ENCODE measurements at regions not wholly inside any gene's neighbourhood (a gene's known extent, or its start where the extent isn't known, plus 50 kb on each side); places are given as distances from the start of the nearest gene placed in this dataset.
A peak's percentile ranks its signal among the peaks of the same experiment; 100 is the strongest.

DNA sequence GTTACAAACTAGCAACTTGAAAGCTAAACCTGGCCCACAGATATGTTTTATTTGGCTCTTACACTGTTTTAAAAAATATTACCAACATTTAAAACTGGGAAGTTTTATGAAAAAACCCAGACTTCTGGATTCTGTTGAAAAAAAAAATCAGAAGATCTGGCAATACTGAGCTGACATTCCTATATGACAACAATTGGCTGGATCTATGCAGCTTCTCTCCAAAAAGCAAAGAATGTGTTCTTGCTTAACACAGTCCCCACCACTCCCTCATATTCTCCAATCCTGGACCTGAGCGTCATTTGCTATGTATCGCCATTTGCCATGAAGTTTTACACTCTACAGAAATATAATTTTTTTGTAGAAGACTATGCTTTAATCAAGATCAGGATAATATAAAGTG lies 859.6 kb downstream of the LTN1 start:
- intact Hi-C loops (cut with DNase I; ENCODE audit: low total_unique reads) = no loop called here
- TF ChIP-seq POLR2A (IDR thresholded peaks at IDR 0.05) = no peak
- TF ChIP-seq, protein P1, sequence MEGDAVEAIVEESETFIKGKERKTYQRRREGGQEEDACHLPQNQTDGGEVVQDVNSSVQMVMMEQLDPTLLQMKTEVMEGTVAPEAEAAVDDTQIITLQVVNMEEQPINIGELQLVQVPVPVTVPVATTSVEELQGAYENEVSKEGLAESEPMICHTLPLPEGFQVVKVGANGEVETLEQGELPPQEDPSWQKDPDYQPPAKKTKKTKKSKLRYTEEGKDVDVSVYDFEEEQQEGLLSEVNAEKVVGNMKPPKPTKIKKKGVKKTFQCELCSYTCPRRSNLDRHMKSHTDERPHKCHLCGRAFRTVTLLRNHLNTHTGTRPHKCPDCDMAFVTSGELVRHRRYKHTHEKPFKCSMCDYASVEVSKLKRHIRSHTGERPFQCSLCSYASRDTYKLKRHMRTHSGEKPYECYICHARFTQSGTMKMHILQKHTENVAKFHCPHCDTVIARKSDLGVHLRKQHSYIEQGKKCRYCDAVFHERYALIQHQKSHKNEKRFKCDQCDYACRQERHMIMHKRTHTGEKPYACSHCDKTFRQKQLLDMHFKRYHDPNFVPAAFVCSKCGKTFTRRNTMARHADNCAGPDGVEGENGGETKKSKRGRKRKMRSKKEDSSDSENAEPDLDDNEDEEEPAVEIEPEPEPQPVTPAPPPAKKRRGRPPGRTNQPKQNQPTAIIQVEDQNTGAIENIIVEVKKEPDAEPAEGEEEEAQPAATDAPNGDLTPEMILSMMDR (IDR thresholded peaks at IDR 0.05) = no peak
- Histone ChIP-seq H3K36me3 (no peaks in the 10 kb centered on the region), H3K27ac (no peak overlapping the region), H3K9me3 (peaks cover 0 to 5% of the 10 kb centered on the region in 2 donors), H3K4me1 (no peaks in the 10 kb centered on the region), H3K27me3 (no peaks in the 10 kb centered on the region), H3K4me3 (no peak overlapping the region)
- DNase-seq = no peak

DNA sequence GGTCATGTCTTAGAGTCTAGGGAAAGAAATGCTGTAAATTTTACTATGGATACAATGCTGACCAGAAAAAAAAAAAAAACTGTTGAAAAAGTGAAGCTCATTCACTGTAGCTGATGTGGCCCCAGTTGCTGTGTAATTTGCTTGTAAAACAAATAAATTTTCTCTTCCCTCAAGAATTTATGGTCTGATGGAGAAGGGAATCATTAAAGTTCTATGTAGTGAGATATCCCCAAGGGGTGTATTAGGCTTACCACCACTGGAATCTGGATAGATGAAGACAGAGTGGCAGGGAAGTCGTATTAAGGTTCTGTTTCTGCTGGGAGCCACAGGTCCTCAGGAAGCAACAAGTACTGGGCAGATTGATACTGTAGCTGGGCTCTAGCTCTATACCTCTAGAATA lies 860.0 kb downstream of the LTN1 start:
- Histone ChIP-seq H3K36me3 (no peaks in the 10 kb centered on the region), H3K4me3 (no peak overlapping the region), H3K27ac (no peak overlapping the region), H3K4me1 (no peaks in the 10 kb centered on the region), H3K27me3 (no peaks in the 10 kb centered on the region), H3K9me3 (peaks cover 0 to 5% of the 10 kb centered on the region in 2 donors)
- DNase-seq = no peak
- intact Hi-C loops (cut with DNase I; ENCODE audit: low total_unique reads) = no loop called here
- TF ChIP-seq, protein P1 (IDR thresholded peaks at IDR 0.05) = no peak
- TF ChIP-seq POLR2A (IDR thresholded peaks at IDR 0.05) = no peak

DNA sequence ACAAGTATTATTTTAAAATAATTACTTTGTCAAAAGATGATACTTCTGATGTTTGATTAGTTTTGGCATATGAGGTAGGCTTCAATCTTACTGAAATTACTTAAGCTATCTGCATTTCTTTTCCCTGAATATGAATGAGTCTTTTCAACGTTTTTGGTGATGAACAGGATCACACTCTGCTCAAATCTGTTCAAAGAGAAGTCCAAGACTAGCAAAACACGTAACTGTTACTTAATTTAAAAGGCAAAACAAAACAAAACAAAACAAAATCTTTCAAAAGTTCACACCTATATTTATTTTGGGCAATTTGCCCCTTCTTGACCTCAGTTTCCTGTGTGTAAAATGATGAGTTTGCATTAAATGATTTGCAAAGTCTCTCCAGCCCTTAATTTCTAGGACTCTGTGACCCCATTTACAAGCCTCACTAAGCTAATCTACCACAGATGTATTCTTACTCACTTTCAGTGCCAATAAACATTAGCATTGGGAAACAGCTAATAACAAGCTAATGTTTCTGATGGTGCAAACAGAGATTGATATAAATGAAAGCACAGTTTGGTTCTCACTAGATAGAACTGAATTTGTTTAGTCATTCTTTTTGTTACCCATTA lies 865.4 kb downstream of the LTN1 start:
- Histone ChIP-seq H3K4me1 (no peaks in the 10 kb centered on the region), H3K9me3 (peaks cover 0 to 5% of the 10 kb centered on the region in 2 donors), H3K4me3 (no peak overlapping the region), H3K36me3 (no peaks in the 10 kb centered on the region), H3K27me3 (no peaks in the 10 kb centered on the region), H3K27ac (peak overlapping the region in 1 of 2 donors; percentile 23)
- intact Hi-C loops (cut with DNase I; ENCODE audit: low total_unique reads) = no loop called here
- no peak for DNase-seq
- TF ChIP-seq, protein P1 (IDR thresholded peaks at IDR 0.05) = no peak
- TF ChIP-seq POLR2A (IDR thresholded peaks at IDR 0.05) = no peak

DNA sequence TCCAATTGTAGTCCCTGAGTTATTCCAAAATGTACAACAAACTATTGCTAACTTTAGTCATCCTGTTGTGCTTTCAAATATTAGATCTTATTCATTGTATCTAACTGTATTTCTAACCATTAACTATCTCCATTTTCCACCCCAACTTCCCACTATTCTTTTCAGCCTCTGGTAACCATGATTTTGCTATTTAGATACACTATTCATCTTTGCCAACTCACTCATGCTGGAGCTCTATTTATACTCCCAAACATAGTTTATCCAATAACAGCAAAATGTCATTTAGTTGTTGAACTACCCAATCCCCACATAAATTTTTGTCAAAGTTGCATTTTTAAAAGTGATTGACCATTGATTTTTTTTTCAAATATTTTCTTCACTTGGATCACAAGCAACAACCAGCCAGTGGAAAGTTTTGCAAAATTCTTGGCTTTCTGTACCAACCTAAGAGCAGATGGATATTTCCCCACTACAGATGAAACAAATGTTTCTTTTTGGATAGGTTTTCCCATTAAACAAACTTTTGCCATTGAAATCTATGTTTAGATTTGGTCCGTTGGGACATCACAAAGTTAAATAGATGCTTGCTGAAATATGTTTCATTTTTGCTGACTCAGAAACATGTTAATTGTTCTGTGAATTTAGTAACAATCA lies 866.0 kb downstream of the LTN1 start:
- Histone ChIP-seq H3K27me3 (no peaks in the 10 kb centered on the region), H3K4me1 (no peaks in the 10 kb centered on the region), H3K9me3 (peaks cover 0 to 5% of the 10 kb centered on the region in 2 donors), H3K4me3 (no peak overlapping the region), H3K36me3 (no peaks in the 10 kb centered on the region), H3K27ac (peak overlapping the region in 1 of 2 donors; percentile 3)
- intact Hi-C loops (cut with DNase I; ENCODE audit: low total_unique reads) = no loop called here
- TF ChIP-seq POLR2A (IDR thresholded peaks at IDR 0.05) = no peak
- TF ChIP-seq, protein P1 (IDR thresholded peaks at IDR 0.05) = no peak
- DNase-seq = no peak

DNA sequence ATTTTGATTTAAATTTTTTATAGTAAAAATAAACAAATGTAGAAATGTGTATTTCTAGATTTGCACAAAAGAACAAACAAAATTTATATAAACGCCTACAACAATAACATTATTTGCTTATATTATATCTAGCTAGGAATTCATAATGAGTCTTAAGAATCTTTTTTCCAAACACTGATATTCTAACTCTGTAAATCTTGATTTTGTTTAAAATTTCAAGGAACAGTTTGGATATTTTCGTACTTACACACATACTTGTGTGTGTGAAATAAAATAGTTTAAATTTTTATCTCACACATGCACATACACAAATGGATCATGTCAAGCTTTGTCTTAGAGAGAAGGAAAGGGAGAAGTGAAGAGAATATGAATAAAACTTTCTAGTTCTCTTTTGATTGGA lies 868.1 kb downstream of the LTN1 start:
- Histone ChIP-seq H3K36me3 (no peaks in the 10 kb centered on the region), H3K27ac (no peak overlapping the region), H3K27me3 (no peaks in the 10 kb centered on the region), H3K4me3 (no peak overlapping the region), H3K9me3 (no peaks in the 10 kb centered on the region), H3K4me1 (no peaks in the 10 kb centered on the region)
- intact Hi-C loops (cut with DNase I; ENCODE audit: low total_unique reads) = no loop called here
- TF ChIP-seq POLR2A (IDR thresholded peaks at IDR 0.05) = no peak
- TF ChIP-seq, protein P1 (IDR thresholded peaks at IDR 0.05) = no peak
- DNase-seq = no peak

Measured in uterus (tissue), 3 donors.